ENCODE measurements at regions not wholly inside any gene's neighbourhood (a gene's known extent, or its start where the extent isn't known, plus 50 kb on each side); places are given as distances from the start of the nearest gene placed in this dataset.

DNA sequence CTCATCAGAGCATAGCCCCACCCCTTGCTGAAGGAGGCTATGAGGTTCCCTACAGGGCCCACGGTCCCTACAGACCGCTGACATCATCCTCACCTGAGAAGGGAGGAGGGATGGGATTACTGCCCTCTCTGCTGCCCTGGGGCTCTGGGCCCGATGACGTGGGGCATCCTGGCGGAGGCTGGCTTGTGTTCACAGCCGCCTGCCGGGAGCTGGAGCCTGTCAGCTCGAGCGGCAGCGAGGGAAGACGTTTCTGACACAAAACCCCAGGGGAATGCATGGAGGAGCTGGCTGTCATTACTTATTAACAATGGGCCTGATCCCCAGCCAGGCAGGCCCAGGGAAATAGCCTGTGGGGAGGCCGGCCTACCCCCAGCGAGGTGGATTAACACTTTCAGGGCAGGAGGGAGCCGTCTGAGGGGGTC is 106.6 kb upstream of the ATP6AP2 start:
- WGBS, 2 donors: 4 to 16% methylated on average over 12 to 14 of the region's 14 CpGs
- no peak overlapping the region for H3K27ac ChIP-seq
- no peaks in the 10 kb centered on the region for H3K9me3 ChIP-seq
- intact Hi-C loops (cut with DNase I): no loop called here
- peaks cover 0 to 99% (median 0%) of the 10 kb centered on the region in 7 donors for H3K27me3 ChIP-seq
- DNase-seq (peak in 1 of 2 donors; percentile 3), ATAC-seq (peak in 6 of 8 donors; percentile 4 to 63 (median 54))
- TF ChIP-seq, protein P1, sequence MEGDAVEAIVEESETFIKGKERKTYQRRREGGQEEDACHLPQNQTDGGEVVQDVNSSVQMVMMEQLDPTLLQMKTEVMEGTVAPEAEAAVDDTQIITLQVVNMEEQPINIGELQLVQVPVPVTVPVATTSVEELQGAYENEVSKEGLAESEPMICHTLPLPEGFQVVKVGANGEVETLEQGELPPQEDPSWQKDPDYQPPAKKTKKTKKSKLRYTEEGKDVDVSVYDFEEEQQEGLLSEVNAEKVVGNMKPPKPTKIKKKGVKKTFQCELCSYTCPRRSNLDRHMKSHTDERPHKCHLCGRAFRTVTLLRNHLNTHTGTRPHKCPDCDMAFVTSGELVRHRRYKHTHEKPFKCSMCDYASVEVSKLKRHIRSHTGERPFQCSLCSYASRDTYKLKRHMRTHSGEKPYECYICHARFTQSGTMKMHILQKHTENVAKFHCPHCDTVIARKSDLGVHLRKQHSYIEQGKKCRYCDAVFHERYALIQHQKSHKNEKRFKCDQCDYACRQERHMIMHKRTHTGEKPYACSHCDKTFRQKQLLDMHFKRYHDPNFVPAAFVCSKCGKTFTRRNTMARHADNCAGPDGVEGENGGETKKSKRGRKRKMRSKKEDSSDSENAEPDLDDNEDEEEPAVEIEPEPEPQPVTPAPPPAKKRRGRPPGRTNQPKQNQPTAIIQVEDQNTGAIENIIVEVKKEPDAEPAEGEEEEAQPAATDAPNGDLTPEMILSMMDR (IDR thresholded peaks at IDR 0.05): no peak
- peaks cover 0 to 8% (median 0%) of the 10 kb centered on the region in 9 donors for H3K4me1 ChIP-seq
- no peak overlapping the region for H3K4me3 ChIP-seq
- no peaks in the 10 kb centered on the region for H3K36me3 ChIP-seq

DNA sequence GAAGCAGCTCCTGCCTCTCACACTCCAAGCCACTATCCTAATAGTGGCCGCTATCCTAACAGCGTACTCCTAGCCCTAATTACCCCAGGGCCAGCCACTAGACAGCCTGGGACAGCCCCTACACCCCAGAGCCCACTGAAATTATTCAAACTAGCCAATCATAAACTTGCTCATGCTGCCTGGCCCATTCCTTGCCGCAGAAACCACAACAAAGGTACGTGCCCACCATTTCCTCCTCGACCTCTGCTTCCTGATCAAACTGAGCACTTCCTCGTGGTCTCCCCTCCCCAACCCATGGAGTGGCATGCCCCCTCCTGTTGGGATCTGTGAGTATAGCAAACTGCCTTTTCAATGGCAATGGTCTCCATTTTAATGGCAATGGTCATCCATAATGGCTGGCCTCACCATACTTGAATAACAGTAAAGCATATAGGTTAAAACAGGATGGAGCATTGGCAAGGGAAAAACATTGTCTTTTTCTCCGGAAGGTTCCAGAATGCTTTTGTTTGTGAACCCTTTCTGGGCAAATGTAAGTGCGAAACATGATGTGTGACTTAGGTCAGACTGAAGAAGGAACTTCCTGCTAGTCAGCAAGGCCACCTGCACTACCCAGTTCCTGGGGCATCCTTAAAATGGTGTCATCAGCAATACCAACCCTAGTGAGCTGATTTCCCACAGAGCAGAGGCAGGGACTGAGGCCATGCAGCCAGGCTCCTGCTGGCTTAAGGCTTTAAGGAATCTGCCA is 107.1 kb upstream of the ATP6AP2 start:
- peaks cover 0 to 10% (median 0%) of the 10 kb centered on the region in 9 donors for H3K4me1 ChIP-seq
- H3K27ac ChIP-seq: no peak overlapping the region
- peak in 1 of 8 donors; percentile 21 for ATAC-seq
- no peaks in the 10 kb centered on the region for H3K36me3 ChIP-seq
- no peak for DNase-seq
- intact Hi-C loops (cut with DNase I): no loop called here
- TF ChIP-seq, protein P1 (IDR thresholded peaks at IDR 0.05): no peak
- WGBS, 2 donors: 87 to 90% methylated on average over 8 of the region's 8 CpGs
- no peak overlapping the region for H3K4me3 ChIP-seq
- H3K27me3 ChIP-seq: peaks cover 0 to 94% (median 0%) of the 10 kb centered on the region in 7 donors
- no peaks in the 10 kb centered on the region for H3K9me3 ChIP-seq

DNA sequence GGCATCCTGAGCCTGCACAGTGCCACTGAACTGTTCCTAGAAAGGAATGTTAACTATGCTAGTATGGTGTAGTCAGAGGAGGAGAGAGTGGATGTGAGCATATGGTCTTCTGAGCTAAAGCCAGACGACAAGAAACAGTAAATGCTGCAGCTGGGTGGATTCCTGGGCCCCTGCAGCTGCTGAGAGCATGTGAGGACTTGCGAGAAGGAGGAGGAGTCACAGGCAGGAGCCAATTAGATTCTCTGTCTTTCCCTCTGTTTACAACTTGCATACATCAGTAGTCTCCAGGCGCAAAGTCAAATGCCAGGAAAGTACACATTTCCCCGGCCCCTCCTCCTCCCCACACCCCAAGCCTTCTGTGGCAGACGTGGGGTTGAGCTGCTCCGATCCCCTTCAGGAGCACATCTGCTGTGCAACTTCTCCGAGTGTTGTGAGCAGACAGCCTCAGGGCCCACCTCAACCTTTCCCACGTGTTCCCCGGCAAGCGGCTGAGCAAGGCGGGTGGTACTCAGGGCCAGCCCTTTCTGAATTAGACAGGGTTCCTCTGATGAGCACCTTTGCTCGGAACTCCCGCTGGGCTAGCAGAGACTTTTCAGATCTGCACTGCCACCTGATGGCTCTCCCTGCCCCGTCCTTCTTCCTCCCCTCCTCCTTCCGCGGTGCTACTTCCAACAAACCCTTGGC is 108.7 kb upstream of the ATP6AP2 start:
- no peaks in the 10 kb centered on the region for H3K36me3 ChIP-seq
- 20 to 22% methylated on average over 16 of the region's 16 CpGs for WGBS, 2 donors
- no peak overlapping the region for H3K27ac ChIP-seq
- TF ChIP-seq, protein P1 (IDR thresholded peaks at IDR 0.05): peak in 4 of 9 donors; percentile 8 to 27 (median 23)
- peak in 7 of 8 donors; percentile 19 to 58 (median 52) for ATAC-seq
- peaks cover 0 to 17% (median 0%) of the 10 kb centered on the region in 9 donors for H3K4me1 ChIP-seq
- intact Hi-C loops (cut with DNase I): no loop called here
- DNase-seq: peak in 1 of 2 donors; percentile 7
- no peaks in the 10 kb centered on the region for H3K9me3 ChIP-seq
- peaks cover 0 to 78% (median 0%) of the 10 kb centered on the region in 7 donors for H3K27me3 ChIP-seq
- no peak overlapping the region for H3K4me3 ChIP-seq

DNA sequence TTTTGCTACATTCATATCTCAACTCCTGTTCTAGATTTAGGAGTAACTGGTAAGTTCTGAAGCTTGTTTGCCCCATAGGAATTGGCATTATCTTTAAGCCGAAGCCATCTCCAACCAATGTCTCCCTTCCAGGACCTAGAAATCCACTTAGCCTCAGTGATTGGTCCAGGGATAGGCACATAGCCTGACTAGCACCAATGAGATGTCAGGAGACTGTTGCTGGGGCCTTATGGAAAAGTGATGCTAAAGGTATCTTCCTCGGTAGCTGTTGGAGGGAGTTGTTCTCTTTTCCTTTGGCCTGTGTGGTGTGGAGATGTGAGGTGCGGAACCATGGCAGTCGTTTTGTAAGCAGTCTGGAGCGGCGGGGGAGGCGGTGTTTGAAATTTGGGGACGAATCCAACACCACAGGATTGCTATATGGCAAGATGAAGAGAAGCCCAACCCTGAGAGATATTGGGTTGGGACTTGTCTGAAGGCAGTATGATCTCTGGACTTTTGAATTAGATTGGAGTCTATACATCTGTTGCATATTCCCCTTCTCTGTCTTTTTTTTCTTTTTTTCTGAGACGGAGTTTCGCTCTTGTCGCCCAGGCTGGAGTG is 109.8 kb upstream of the ATP6AP2 start:
- Histone ChIP-seq H3K4me3 (no peak overlapping the region), H3K27me3 (peaks cover 0 to 68% (median 0%) of the 10 kb centered on the region in 7 donors), H3K4me1 (peaks cover 0 to 18% (median 2%) of the 10 kb centered on the region in 9 donors), H3K36me3 (no peaks in the 10 kb centered on the region), H3K9me3 (no peaks in the 10 kb centered on the region), H3K27ac (no peak overlapping the region)
- intact Hi-C loops (cut with DNase I): no loop called here
- WGBS, 2 donors: 95 to 96% methylated on average over 9 to 11 of the region's 11 CpGs
- DNase-seq: no peak
- ATAC-seq: no peak
- TF ChIP-seq, protein P1 (IDR thresholded peaks at IDR 0.05): no peak
